ENCODE measurements at regions not wholly inside any gene's neighbourhood (a gene's known extent, or its start where the extent isn't known, plus 50 kb on each side); places are given as distances from the start of the nearest gene placed in this dataset.

GRCh38 chr2:150610670-150611279 is 123.3 kb upstream of the RND3 start:
- TF ChIP-seq CTCF (IDR thresholded peaks at IDR 0.05) (peak; percentile 24 to 63 (median 44)), POLR2A (IDR thresholded peaks at IDR 0.05) (no peak)

Measured in gastroesophageal sphincter (tissue), 3 donors.